ENCODE measurements at regions not wholly inside any gene's neighbourhood (a gene's known extent, or its start where the extent isn't known, plus 50 kb on each side); places are given as distances from the start of the nearest gene placed in this dataset.
"Not testable (repeated sequence)": the region's sequence is repeated elsewhere in the genome, so short reads cannot be mapped to it uniquely, and the experiment has no call there.

- DNase-seq (ENCODE audit: low spot score) = not testable (repeated sequence)
These were observed 93.0 kb upstream of the KIF26B start for GRCh38 chr1:245061808-245062207.

DNA sequence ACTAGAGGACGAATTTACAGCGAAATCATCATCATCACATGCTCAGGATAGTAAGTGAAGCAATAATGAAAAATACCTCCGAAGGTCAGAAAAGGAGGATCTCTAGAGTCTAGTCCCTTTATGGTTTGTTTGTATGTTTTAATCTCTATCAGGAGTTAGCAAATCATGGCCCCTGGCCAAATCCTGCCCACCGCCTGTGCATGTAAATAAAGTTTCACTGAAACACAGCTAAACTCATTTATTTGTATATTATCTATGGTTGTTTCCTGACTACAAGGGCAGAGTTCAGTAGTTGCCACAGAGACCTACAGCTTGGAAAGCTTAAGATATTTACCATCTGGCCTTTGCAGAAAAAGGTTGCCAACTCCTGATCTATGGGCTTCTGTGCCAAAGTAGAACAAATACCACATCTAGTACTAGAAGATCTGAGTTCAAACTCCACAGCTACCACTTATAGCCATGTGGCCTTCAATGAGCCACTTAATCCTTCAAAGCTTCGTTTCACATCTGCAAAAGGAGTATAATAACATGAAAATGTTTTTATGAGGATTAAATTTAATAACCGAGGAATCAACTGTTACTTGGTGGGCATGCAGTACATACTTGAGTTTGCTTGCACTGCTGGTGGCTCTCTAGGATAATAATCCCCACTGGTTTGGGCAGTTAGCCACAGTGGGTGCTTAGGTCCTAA, 94.0 kb upstream of the KIF26B start:
- no peak for DNase-seq (ENCODE audit: low spot score)

DNA sequence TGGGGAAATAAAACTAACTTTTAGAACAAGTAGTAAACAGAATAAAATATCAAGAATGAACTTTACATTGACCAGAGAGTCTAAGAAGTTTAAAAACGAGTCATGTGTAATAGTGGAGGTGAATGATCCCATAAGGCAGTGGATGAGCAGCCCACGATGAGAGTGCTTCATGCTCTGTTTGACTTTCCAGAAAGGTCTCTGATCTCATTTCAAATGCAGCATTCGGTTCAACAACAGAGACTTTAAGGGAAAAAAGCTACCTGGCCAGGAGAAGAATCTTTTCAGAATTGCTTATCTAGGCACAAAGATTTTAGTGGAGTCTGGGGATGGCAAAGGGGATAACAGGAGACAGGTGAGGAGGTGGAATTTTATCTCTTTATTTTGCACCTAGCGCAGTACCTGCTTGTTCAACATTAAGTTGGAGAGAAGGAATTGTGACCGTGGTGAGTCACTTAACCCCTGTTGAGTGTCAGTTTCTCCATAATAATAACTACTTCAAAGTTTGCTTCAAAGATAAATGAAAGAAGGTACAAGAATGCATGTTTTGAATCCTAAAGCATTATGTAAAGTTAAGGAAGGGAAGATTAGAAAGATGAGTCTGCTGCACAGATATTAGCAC, 94.9 kb upstream of the KIF26B start:
- DNase-seq (ENCODE audit: low spot score) = no peak

GRCh38 chr1:245058882-245059281, 95.9 kb upstream of the KIF26B start:
- DNase-seq (ENCODE audit: low spot score) = no peak

GRCh38 chr1:245058436-245058835, 96.3 kb upstream of the KIF26B start:
- DNase-seq (ENCODE audit: low spot score) = no peak

DNA sequence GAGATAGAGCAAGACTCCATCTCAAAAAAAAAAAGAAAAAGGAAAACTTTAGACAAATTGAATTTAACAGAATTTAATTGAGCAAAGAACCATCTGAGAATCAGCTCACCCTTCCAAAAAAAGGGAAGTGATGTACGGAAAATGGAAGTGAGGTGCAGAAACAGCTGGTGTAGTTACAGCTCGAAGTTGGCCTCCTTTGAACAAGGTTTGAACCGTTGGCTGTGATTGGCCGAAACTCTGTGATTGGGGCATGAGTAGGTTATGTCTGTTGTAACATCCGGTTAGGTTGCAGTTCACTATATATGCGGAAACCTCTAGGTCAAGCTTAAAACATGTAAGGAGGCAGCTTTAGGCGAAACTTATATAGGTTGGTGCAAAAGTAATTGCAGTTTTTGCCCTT, 97.9 kb upstream of the KIF26B start:
- DNase-seq (ENCODE audit: low spot score) = no peak

DNA sequence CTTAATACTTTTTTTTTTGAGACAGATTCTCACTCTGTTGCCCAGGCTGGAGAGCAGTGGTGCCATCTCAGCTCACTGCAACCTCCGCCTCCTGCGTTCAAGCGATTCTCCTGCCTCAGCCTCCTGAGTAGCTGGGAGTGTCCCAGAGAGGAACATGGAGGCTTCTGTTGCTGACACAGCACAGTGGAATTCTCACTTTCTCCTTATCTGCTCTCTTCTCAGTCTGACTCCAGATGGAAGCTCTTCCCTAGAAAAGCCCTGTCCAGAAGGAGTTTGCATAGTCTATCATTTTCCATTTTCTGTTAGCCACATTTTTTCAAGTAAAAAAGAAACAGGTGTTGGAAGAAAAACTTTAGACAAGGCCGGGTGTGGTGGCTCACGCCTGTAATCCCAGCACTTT, 98.5 kb upstream of the KIF26B start:
- DNase-seq (ENCODE audit: low spot score) = not testable (repeated sequence)

- no peak for DNase-seq (ENCODE audit: low spot score)
These were observed 99.0 kb upstream of the KIF26B start for GRCh38 chr1:245055752-245056151.

DNA sequence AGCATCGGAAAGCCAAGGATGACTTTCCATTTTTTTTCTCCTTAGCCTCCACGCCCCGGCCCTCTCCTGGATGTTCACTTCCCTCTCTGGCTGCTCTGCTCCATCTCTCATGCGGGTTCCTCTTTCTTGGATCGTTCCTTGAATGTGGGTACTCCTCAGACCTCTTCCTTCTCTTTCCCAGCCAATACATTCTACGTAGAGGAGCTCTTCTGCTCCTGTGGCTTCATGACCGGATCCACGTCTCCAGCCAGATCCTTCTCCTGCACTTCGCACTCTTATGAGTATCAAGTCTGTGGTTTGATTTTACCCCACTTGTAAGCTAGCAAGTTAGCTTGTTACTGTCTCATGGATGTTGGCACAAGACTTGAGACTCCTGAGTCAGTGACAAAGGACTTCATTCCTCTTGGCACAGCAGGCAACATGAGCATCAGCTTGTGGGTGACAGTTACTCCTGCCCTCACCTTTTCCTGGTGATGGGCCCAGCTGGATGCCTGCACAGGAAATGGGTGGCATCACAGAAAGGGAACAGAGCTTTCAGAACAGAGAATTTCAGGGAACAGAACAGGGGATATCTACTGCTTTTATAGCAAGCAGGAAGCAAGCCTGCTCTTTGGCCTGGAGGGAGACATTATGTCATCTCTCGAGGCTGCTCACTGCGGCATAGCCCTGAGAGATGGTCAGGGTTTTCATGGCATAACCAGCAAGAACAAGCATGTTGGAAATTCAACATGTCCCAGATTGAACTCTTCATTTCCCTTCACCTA, 100.1 kb upstream of the KIF26B start:
- DNase-seq (ENCODE audit: low spot score) = no peak

DNA sequence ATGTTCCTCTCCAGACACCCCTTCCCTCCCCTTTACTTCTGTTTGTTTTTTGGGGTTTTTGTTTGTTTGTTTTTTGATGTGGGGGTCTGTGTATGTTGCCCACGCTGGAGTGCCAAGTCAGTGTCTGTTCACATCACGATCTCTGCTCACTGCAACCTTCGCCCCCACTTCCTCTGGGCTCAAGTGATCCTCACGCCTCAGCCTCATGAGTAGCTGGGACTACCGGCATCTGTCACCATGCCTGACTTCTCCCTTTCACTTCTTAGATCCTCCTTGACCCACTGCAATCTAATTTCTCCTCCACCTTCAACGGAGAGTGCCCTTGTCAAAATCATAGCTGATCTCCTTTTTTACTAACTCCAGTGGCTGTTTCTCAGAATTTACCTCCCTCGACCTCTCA, 100.7 kb upstream of the KIF26B start:
- DNase-seq (ENCODE audit: low spot score) = no peak

- no peak for DNase-seq (ENCODE audit: low spot score)
These were observed 102.5 kb upstream of the KIF26B start for GRCh38 chr1:245052258-245052657.

- DNase-seq (ENCODE audit: low spot score) = peak; percentile 41
These were observed 103.2 kb upstream of the KIF26B start for GRCh38 chr1:245051349-245052221.

DNA sequence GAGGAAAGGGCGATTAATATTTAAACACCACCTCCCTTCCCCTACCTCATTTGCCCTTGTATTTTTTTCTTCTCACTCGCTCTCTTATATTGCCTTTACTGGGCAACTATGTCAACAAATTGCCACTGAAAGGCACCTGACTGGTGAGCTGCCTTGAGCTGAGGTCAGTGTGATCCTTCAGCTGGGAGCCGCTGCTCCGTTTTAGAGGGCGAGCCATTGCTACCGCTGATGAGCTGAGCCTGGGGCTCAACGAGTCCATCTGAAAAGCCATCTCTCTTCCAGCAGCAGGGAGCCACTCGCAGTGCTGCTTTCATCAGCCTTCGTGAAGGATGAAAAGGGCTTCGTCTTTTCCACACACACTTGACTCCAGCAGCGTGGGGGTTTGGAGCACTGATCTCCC, 108.0 kb upstream of the KIF26B start:
- DNase-seq (ENCODE audit: low spot score) = peak; percentile 26

DNA sequence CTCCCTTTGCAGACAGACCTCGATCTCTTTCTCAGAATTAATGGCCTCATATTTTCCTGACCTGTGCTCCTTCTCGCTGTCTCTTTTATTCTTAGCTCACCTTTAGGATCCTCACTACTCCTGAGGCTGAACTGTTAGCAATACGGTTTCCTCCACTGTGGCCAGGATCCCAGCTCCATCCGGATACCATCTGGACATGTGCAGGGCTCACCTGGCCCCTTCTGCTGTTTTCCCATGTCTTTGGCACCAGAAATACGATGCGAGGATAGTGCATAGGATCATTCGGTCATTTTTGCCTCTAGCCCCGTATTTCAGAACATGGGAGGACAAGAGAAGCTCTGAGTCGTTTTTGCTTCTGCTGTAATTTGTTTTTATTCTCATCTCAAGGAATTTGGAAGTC, 108.5 kb upstream of the KIF26B start:
- DNase-seq (ENCODE audit: low spot score) = no peak

GRCh38 chr1:245045087-245045881, 109.5 kb upstream of the KIF26B start:
- DNase-seq (ENCODE audit: low spot score) = peak; percentile 23

- DNase-seq (ENCODE audit: low spot score) = no peak
These were observed 111.2 kb upstream of the KIF26B start for GRCh38 chr1:245043611-245043940.

- DNase-seq (ENCODE audit: low spot score) = no peak
These were observed 113.6 kb upstream of the KIF26B start for GRCh38 chr1:245041058-245041698.

DNA sequence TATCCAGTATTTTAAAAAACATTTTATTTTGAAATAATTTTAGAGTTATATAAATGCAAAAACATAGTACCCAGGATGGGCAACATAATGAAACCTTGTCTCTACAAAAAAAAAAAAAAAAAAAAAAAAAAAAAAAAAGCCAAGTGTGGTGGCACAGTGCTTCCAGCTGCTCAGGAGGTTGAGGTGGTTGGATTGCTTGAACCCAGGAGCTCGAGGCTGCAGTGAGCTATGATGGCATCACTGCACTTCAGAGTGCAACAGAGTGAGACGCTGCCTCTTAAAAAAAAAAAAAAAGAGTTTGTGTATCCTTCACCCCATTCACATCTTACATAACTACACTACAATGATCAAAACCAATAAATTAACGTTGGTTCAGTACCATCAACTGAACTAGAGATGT, 115.6 kb upstream of the KIF26B start:
- DNase-seq (ENCODE audit: low spot score) = no peak

DNA sequence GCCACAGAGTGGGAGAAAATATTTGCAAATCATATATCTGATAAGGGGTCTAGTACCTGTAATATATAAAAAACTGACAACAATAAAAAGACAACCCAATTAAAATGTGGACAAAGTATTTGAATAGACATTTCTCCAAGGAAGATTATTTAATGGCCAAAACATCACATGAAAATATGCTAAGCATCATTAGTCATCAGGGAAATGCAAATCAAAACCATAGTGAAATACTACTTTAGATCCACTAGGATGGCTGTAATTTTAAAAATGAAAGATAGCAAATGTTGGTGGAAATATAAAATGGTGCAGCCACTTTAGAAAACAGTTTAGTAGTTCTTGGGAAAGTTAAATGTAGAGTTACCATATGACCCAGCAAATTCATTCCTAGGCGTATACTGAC, 118.7 kb upstream of the KIF26B start:
- DNase-seq (ENCODE audit: low spot score) = no peak

GRCh38 chr1:245031041-245031440, 123.7 kb upstream of the KIF26B start:
- no peak for DNase-seq (ENCODE audit: low spot score)

GRCh38 chr1:245026247-245026646, 128.5 kb upstream of the KIF26B start:
- DNase-seq (ENCODE audit: low spot score) = no peak
